ENCODE measurements at regions not wholly inside any gene's neighbourhood (a gene's known extent, or its start where the extent isn't known, plus 50 kb on each side); places are given as distances from the start of the nearest gene placed in this dataset.

DNA sequence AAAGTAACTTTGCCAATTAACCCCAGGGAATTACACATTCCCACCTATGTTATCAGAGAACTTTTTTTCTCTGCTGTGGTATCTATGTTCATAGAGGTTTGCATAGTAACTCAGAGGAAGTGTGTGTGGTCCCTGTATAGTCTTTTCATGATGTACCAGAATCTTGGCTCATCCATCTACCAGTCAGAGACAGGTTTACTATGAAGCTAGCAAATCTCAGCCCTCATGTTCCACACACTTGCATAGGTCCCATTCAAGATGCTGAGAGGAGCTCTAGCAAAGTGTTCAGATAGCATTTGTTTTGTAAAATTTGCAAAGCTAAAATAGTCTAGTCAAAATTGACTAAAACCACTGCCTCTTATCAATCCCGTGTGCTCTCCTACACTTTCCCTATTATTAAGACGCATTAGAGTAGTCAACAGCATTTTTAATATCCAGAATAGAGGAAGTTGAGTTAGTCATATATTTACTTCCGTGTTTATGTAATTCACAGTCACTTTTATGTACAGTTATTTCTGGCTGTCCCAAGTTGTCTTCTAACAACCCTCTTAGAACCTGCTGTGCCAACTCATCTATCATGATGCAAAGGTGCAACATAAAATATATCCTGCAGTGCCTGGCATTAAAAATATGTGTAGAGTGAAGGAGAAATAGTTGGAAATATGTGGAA lies 184.2 kb downstream of the FAM76B start:
- TF ChIP-seq, protein P1, sequence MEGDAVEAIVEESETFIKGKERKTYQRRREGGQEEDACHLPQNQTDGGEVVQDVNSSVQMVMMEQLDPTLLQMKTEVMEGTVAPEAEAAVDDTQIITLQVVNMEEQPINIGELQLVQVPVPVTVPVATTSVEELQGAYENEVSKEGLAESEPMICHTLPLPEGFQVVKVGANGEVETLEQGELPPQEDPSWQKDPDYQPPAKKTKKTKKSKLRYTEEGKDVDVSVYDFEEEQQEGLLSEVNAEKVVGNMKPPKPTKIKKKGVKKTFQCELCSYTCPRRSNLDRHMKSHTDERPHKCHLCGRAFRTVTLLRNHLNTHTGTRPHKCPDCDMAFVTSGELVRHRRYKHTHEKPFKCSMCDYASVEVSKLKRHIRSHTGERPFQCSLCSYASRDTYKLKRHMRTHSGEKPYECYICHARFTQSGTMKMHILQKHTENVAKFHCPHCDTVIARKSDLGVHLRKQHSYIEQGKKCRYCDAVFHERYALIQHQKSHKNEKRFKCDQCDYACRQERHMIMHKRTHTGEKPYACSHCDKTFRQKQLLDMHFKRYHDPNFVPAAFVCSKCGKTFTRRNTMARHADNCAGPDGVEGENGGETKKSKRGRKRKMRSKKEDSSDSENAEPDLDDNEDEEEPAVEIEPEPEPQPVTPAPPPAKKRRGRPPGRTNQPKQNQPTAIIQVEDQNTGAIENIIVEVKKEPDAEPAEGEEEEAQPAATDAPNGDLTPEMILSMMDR (IDR thresholded peaks at IDR 0.05; ENCODE audit: poor library complexity), result no peak
- no peak for TF ChIP-seq EZH2phosphoT487 (IDR thresholded peaks at IDR 0.05; ENCODE audit: low read depth, severe bottlenecking, unreplicated experiment)
- TF ChIP-seq EZH2 (IDR thresholded peaks at IDR 0.05; ENCODE audit: borderline replicate concordance), result no peak
